ENCODE measurements at regions not wholly inside any gene's neighbourhood (a gene's known extent, or its start where the extent isn't known, plus 50 kb on each side); places are given as distances from the start of the nearest gene placed in this dataset.

GRCh38 chr1:199866210-199866617 is 161.3 kb upstream of the NR5A2 start:
- no peaks in the 10 kb centered on the region for H3K9me3 Mint-ChIP-seq
- H3K27ac Mint-ChIP-seq: no peak overlapping the region
- TF ChIP-seq CTCF (conservative IDR thresholded peaks at IDR 0.05): no peak
- H3K36me3 Mint-ChIP-seq: no peaks in the 10 kb centered on the region
- H3K4me3 Mint-ChIP-seq: no peak overlapping the region
- H3K4me1 Mint-ChIP-seq (ENCODE audit: unreplicated experiment): peaks cover 7% of the 10 kb centered on the region
- no peaks in the 10 kb centered on the region for H3K27me3 Mint-ChIP-seq
- DNase-seq (ENCODE audit: extremely low spot score, unreplicated experiment): no peak

- Mint-ChIP-seq H3K27me3 (no peaks in the 10 kb centered on the region), H3K9me3 (no peaks in the 10 kb centered on the region), H3K4me1 (ENCODE audit: unreplicated experiment) (peaks cover 5% of the 10 kb centered on the region), H3K36me3 (no peaks in the 10 kb centered on the region), H3K27ac (no peak overlapping the region), H3K4me3 (no peak overlapping the region)
- DNase-seq (ENCODE audit: extremely low spot score, unreplicated experiment): no peak
- no peak for TF ChIP-seq CTCF (conservative IDR thresholded peaks at IDR 0.05)
These were observed 159.9 kb upstream of the NR5A2 start for GRCh38 chr1:199867601-199868000.

- TF ChIP-seq CTCF (conservative IDR thresholded peaks at IDR 0.05): no peak
- Mint-ChIP-seq H3K4me1 (ENCODE audit: unreplicated experiment) (peaks cover 5% of the 10 kb centered on the region), H3K4me3 (no peak overlapping the region), H3K27me3 (no peaks in the 10 kb centered on the region), H3K27ac (no peak overlapping the region), H3K36me3 (no peaks in the 10 kb centered on the region), H3K9me3 (no peaks in the 10 kb centered on the region)
- DNase-seq (ENCODE audit: extremely low spot score, unreplicated experiment): no peak
These were observed 158.7 kb upstream of the NR5A2 start for GRCh38 chr1:199868777-199869176.

GRCh38 chr1:199875337-199875736 is 152.2 kb upstream of the NR5A2 start:
- H3K4me1 Mint-ChIP-seq (ENCODE audit: unreplicated experiment): no peaks in the 10 kb centered on the region
- no peak for TF ChIP-seq CTCF (conservative IDR thresholded peaks at IDR 0.05)
- no peaks in the 10 kb centered on the region for H3K9me3 Mint-ChIP-seq
- no peak for DNase-seq (ENCODE audit: extremely low spot score, unreplicated experiment)
- H3K36me3 Mint-ChIP-seq: no peaks in the 10 kb centered on the region
- no peaks in the 10 kb centered on the region for H3K27me3 Mint-ChIP-seq
- no peak overlapping the region for H3K4me3 Mint-ChIP-seq
- no peak overlapping the region for H3K27ac Mint-ChIP-seq

- H3K27me3 Mint-ChIP-seq: no peaks in the 10 kb centered on the region
- TF ChIP-seq CTCF (conservative IDR thresholded peaks at IDR 0.05): no peak
- H3K36me3 Mint-ChIP-seq: no peaks in the 10 kb centered on the region
- DNase-seq (ENCODE audit: extremely low spot score, unreplicated experiment): no peak
- H3K27ac Mint-ChIP-seq: no peak overlapping the region
- H3K4me1 Mint-ChIP-seq (ENCODE audit: unreplicated experiment): no peaks in the 10 kb centered on the region
- no peak overlapping the region for H3K4me3 Mint-ChIP-seq
- H3K9me3 Mint-ChIP-seq: no peaks in the 10 kb centered on the region
These were observed 151.7 kb upstream of the NR5A2 start for GRCh38 chr1:199875856-199876255.

Data from type B pancreatic cell (in vitro differentiated cells).